ENCODE measurements at regions not wholly inside any gene's neighbourhood (a gene's known extent, or its start where the extent isn't known, plus 50 kb on each side); places are given as distances from the start of the nearest gene placed in this dataset.
A peak's percentile ranks its signal among the peaks of the same experiment; 100 is the strongest.

- H3K79me2 ChIP-seq (ENCODE audit: low read length) = no peaks in the 10 kb centered on the region
- TF ChIP-seq EZH2phosphoT487 (IDR thresholded peaks at IDR 0.05; ENCODE audit: low read depth) (no peak), CTCF (IDR thresholded peaks at IDR 0.05; ENCODE audit: low read depth, low read length) (peak; percentile 87)
- no peaks in the 10 kb centered on the region for H4K20me1 ChIP-seq (ENCODE audit: insufficient read depth, low read length)
- peaks cover 4% of the 10 kb centered on the region; the same call in 1 of the 2 replicates for H3K4me1 ChIP-seq (ENCODE audit: low read length)
- H3K4me3 ChIP-seq (ENCODE audit: low read length) = no peak overlapping the region
- H3K36me3 ChIP-seq (replicated peaks; ENCODE audit: low read depth, low read length) = peaks cover 7% of the 10 kb centered on the region
- no peaks in the 10 kb centered on the region for H3K27me3 ChIP-seq (ENCODE audit: low read depth, low read length)
- no peak overlapping the region for H3K9ac ChIP-seq (ENCODE audit: low read length)
- no peaks in the 10 kb centered on the region for H3K9me3 ChIP-seq (ENCODE audit: insufficient read depth, low read length)
- no peak overlapping the region for H3K27ac ChIP-seq (ENCODE audit: low read length)
- peak overlapping the region; percentile 15; the same call in 1 of the 2 replicates for H3K4me2 ChIP-seq (ENCODE audit: low read length)
- no peak overlapping the region for H2AFZ ChIP-seq (ENCODE audit: low read depth, low read length)
Observed at GRCh38 chr4:123096038-123096437, 173.6 kb upstream of the NUDT6 start.

GRCh38 chr4:123102897-123103471 is 180.6 kb upstream of the NUDT6 start:
- no peaks in the 10 kb centered on the region for H3K27me3 ChIP-seq (ENCODE audit: low read depth, low read length)
- H3K36me3 ChIP-seq (replicated peaks; ENCODE audit: low read depth, low read length) = no peaks in the 10 kb centered on the region
- no peak overlapping the region for H3K9ac ChIP-seq (ENCODE audit: low read length)
- H2AFZ ChIP-seq (ENCODE audit: low read depth, low read length) = no peak overlapping the region
- no peak overlapping the region for H3K4me2 ChIP-seq (ENCODE audit: low read length)
- H3K9me3 ChIP-seq (ENCODE audit: insufficient read depth, low read length) = no peaks in the 10 kb centered on the region
- H3K79me2 ChIP-seq (ENCODE audit: low read length) = no peaks in the 10 kb centered on the region
- no peak overlapping the region for H3K27ac ChIP-seq (ENCODE audit: low read length)
- TF ChIP-seq CTCF (IDR thresholded peaks at IDR 0.05; ENCODE audit: low read depth, low read length) = peak; percentile 81
- TF ChIP-seq EZH2phosphoT487 (IDR thresholded peaks at IDR 0.05; ENCODE audit: low read depth) = no peak
- no peaks in the 10 kb centered on the region for H3K4me1 ChIP-seq (ENCODE audit: low read length)
- no peak overlapping the region for H3K4me3 ChIP-seq (ENCODE audit: low read length)
- no peaks in the 10 kb centered on the region for H4K20me1 ChIP-seq (ENCODE audit: insufficient read depth, low read length)

- H3K4me2 ChIP-seq (ENCODE audit: low read length) = no peak overlapping the region
- no peaks in the 10 kb centered on the region for H3K27me3 ChIP-seq (ENCODE audit: low read depth, low read length)
- no peak overlapping the region for H3K27ac ChIP-seq (ENCODE audit: low read length)
- TF ChIP-seq CTCF (IDR thresholded peaks at IDR 0.05; ENCODE audit: low read depth, low read length) = no peak
- TF ChIP-seq EZH2phosphoT487 (IDR thresholded peaks at IDR 0.05; ENCODE audit: low read depth) = no peak
- no peak overlapping the region for H2AFZ ChIP-seq (ENCODE audit: low read depth, low read length)
- H3K9me3 ChIP-seq (ENCODE audit: insufficient read depth, low read length) = no peaks in the 10 kb centered on the region
- H4K20me1 ChIP-seq (ENCODE audit: insufficient read depth, low read length) = no peaks in the 10 kb centered on the region
- H3K4me1 ChIP-seq (ENCODE audit: low read length) = no peaks in the 10 kb centered on the region
- no peak overlapping the region for H3K9ac ChIP-seq (ENCODE audit: low read length)
- no peaks in the 10 kb centered on the region for H3K36me3 ChIP-seq (replicated peaks; ENCODE audit: low read depth, low read length)
- H3K4me3 ChIP-seq (ENCODE audit: low read length) = no peak overlapping the region
- H3K79me2 ChIP-seq (ENCODE audit: low read length) = no peaks in the 10 kb centered on the region
Observed at GRCh38 chr4:123104310-123105025, 182.1 kb upstream of the NUDT6 start.

- H4K20me1 ChIP-seq (ENCODE audit: insufficient read depth, low read length) = no peaks in the 10 kb centered on the region
- no peak overlapping the region for H3K27ac ChIP-seq (ENCODE audit: low read length)
- TF ChIP-seq EZH2phosphoT487 (IDR thresholded peaks at IDR 0.05; ENCODE audit: low read depth) (no peak), CTCF (IDR thresholded peaks at IDR 0.05; ENCODE audit: low read depth, low read length) (no peak)
- H3K36me3 ChIP-seq (replicated peaks; ENCODE audit: low read depth, low read length) = no peaks in the 10 kb centered on the region
- H3K27me3 ChIP-seq (ENCODE audit: low read depth, low read length) = no peaks in the 10 kb centered on the region
- no peaks in the 10 kb centered on the region for H3K4me1 ChIP-seq (ENCODE audit: low read length)
- H2AFZ ChIP-seq (ENCODE audit: low read depth, low read length) = no peak overlapping the region
- H3K79me2 ChIP-seq (ENCODE audit: low read length) = no peaks in the 10 kb centered on the region
- H3K4me2 ChIP-seq (ENCODE audit: low read length) = no peak overlapping the region
- H3K9ac ChIP-seq (ENCODE audit: low read length) = no peak overlapping the region
- no peak overlapping the region for H3K4me3 ChIP-seq (ENCODE audit: low read length)
- no peaks in the 10 kb centered on the region for H3K9me3 ChIP-seq (ENCODE audit: insufficient read depth, low read length)
Observed at GRCh38 chr4:123105026-123105420, 182.6 kb upstream of the NUDT6 start.
